GM12878 (cell line): ENCODE measurements at regions not wholly inside any gene's neighbourhood (a gene's known extent, or its start where the extent isn't known, plus 50 kb on each side); places are given as distances from the start of the nearest gene placed in this dataset.

Experiments
- ATAC-seq: fragments of 200-7000 bp; cut with Tn5 transposase; 3 replicates; pipeline ENCODE4 v1.9.1; 2020; ENCODE audit warnings: mild to moderate bottlenecking, moderate library complexity
- BruUV-seq: library from RNA; stranded (reverse); fragments of 400-500 nt; replicated peaks from 2 replicates; lab custom pipeline; 2021; lab: Mats Ljungman, UMichigan
- CTCF ChIA-PET: fragments of 300-600 bp; sonication (Branson Sonifier 250); formaldehyde crosslinking; extraction: SDS; loops from one replicate; lab custom pipeline; 2021; ENCODE audit warnings: inconsistent platforms; lab: Yijun Ruan, JAX
- POLR2A ChIA-PET: fragments of 350-600 bp; formaldehyde crosslinking; extraction: SDS; loops from one replicate; lab custom pipeline; 2021; ENCODE audit warnings: inconsistent platforms; lab: Charles Lee
- RAD21 ChIA-PET: fragments of 300-600 bp; sonication (Branson Sonifier 250); formaldehyde crosslinking; loops from one replicate; lab custom pipeline; 2023; ENCODE audit warnings: antibody characterized with exemption; ENCODE audit not compliant: unreplicated experiment; lab: Charles Lee
- SMC1A ChIA-PET: fragments of 300-600 bp; sonication (Branson Sonifier 250); formaldehyde crosslinking; loops from one replicate; lab custom pipeline; 2023; ENCODE audit not compliant: unreplicated experiment, uncharacterized antibody; lab: Charles Lee
- DNase-seq: peaks from one replicate; pipeline ENCODE4 v3.0.0-alpha.2; 2011; ENCODE audit warnings: low read depth, low spot score
- FAIRE-seq: peaks from 3 replicates; lab custom pipeline; 2011; peaks lifted over from hg19 to GRCh38; lab: Jason Lieb, UNC
- H2AFZ ChIP-seq: 2 replicates; pipeline ENCODE4 v1.6.0; 2011; ENCODE audit warnings: low read depth, low read length, control low read depth; ENCODE audit not compliant: control insufficient read depth
- H3K27ac ChIP-seq: 2 replicates; pipeline ENCODE4 v1.5.1; 2011; ENCODE audit warnings: control low read depth; ENCODE audit not compliant: control insufficient read depth, insufficient read depth
- H3K27me3 ChIP-seq, 2 experiments: replicated peaks in 1 of 2; 2 replicates each; pipeline versions ENCODE4 v1.6.0 to v1.6.1; 2011; ENCODE audit warnings: low read length in 1 of 2; ENCODE audit not compliant: control insufficient read depth in 2 of 2, insufficient read depth in 2 of 2
- H3K36me3 ChIP-seq, 2 experiments: 2 replicates each; pipeline ENCODE4 v1.5.1; 2011; ENCODE audit warnings: low read length in 1 of 2; ENCODE audit not compliant: control insufficient read depth in 2 of 2, insufficient read depth in 2 of 2
- H3K4me1 ChIP-seq: 2 replicates; pipeline ENCODE4 v1.6.1; 2011; ENCODE audit warnings: mild to moderate bottlenecking, low read length, moderate library complexity, mixed read lengths; ENCODE audit not compliant: control insufficient read depth, insufficient read depth
- H3K4me2 ChIP-seq: 2 replicates; pipeline ENCODE4 v1.6.0; 2011; ENCODE audit warnings: control low read depth; ENCODE audit not compliant: control insufficient read depth, insufficient read depth
- H3K4me3 ChIP-seq: fragments of 200-600 bp; sonication (generic); 2 replicates; pipeline ENCODE4 v1.5.1; 2016
- H3K79me2 ChIP-seq: 2 replicates; pipeline ENCODE4 v1.6.0; 2011; ENCODE audit warnings: low read length; ENCODE audit not compliant: control insufficient read depth, insufficient read depth
- H3K9ac ChIP-seq: 2 replicates; pipeline ENCODE4 v1.8.0; 2011; ENCODE audit warnings: low read length, control low read depth, mixed read lengths; ENCODE audit not compliant: control insufficient read depth, insufficient read depth
- H3K9me3 ChIP-seq: replicated peaks from 3 replicates; pipeline ENCODE4 v1.5.1; 2011; ENCODE audit warnings: mild to moderate bottlenecking, low read length; ENCODE audit not compliant: control insufficient read depth, insufficient read depth
- H4K20me1 ChIP-seq: 2 replicates; pipeline ENCODE4 v1.6.0; 2011; ENCODE audit not compliant: control insufficient read depth, insufficient read depth
- ASH2L ChIP-seq: fragments of 300-600, 200-600 bp; sonication (generic); IDR thresholded peaks from 2 replicates; pipeline ENCODE4 v1.6.1; 2017; ENCODE audit warnings: low read depth, mild to moderate bottlenecking, borderline replicate concordance
- CBFB ChIP-seq: IDR thresholded peaks from 2 replicates; pipeline ENCODE4 v1.6.1; 2016; ENCODE audit warnings: antibody characterized with exemption, low read depth
- CREM ChIP-seq: IDR thresholded peaks from 2 replicates; pipeline ENCODE4 v1.6.1; 2014; ENCODE audit warnings: antibody characterized with exemption, low read depth
- EZH2 ChIP-seq: IDR thresholded peaks from 2 replicates; pipeline ENCODE4 v1.6.1; 2012; ENCODE audit warnings: low read depth, mild to moderate bottlenecking, control low read depth, inconsistent platforms, low read length, borderline replicate concordance; ENCODE audit not compliant: control insufficient read depth
- FOS ChIP-seq: IDR thresholded peaks from 3 replicates; pipeline ENCODE4 v1.6.1; 2011; ENCODE audit warnings: borderline replicate concordance; ENCODE audit not compliant: insufficient read length; ENCODE audit errors: extremely low read depth
- HCFC1 ChIP-seq: fragments of 150-350 bp; IDR thresholded peaks from 2 replicates; pipeline ENCODE4 v1.6.1; 2014; ENCODE audit warnings: low read length
- MTA3 ChIP-seq: IDR thresholded peaks from 2 replicates; pipeline ENCODE4 v1.6.1; 2012; ENCODE audit warnings: low read length, inconsistent platforms, borderline replicate concordance
- MYB ChIP-seq: fragments of 150-350 bp; IDR thresholded peaks from 2 replicates; pipeline ENCODE4 v1.6.1; 2014; ENCODE audit warnings: mild to moderate bottlenecking, low read depth, low read length, borderline replicate concordance
- NR2C1 ChIP-seq: fragments of 450-650 bp; IDR thresholded peaks from 2 replicates; pipeline ENCODE4 v1.6.1; 2017; ENCODE audit warnings: antibody characterized with exemption, mild to moderate bottlenecking, moderate library complexity
- POLR2AphosphoS2 ChIP-seq: IDR thresholded peaks from 2 replicates; pipeline ENCODE4 v1.6.1; 2011; ENCODE audit warnings: low read depth, mild to moderate bottlenecking, low read length, improper control_type of control experiment, moderate library complexity
- POLR2AphosphoS5 ChIP-seq: IDR thresholded peaks from 2 replicates; pipeline ENCODE4 v1.6.1; 2011; ENCODE audit warnings: mild to moderate bottlenecking, low read length, inconsistent platforms
- SMARCA5 ChIP-seq: fragments of 450-650 bp; IDR thresholded peaks from 2 replicates; pipeline ENCODE4 v1.6.1; 2017; ENCODE audit warnings: mild to moderate bottlenecking
- SREBF2 ChIP-seq: IDR thresholded peaks from 2 replicates; pipeline ENCODE4 v1.6.1; 2012; ENCODE audit warnings: mild to moderate bottlenecking, low read length
- STAT3 ChIP-seq: IDR thresholded peaks from 2 replicates; pipeline ENCODE4 v1.6.1; 2011; ENCODE audit warnings: low read depth, low read length, improper control_type of control experiment
- ZNF24 ChIP-seq: fragments of 450-650 bp; IDR thresholded peaks from 2 replicates; pipeline ENCODE4 v1.6.1; 2017; ENCODE audit warnings: antibody characterized with exemption, mild to moderate bottlenecking
- WGBS: methylation state at CpG from one replicate; pipeline ENCODE4 v1.1.6; 2016; ENCODE audit warnings: low lambda C conversion rate; ENCODE audit not compliant: insufficient replicate concordance, insufficient coverage; ENCODE audit errors: missing lambda C conversion rate; 5-methylcytosine and 5-hydroxymethylcytosine counted together
- in situ Hi-C: fragments of 300-500 bp; cut with MboI; formaldehyde crosslinking; loops from 9 replicates; pipeline ENCODE4 v1.14.3; 2018; ENCODE audit warnings: mixed read lengths
- intact Hi-C: fragments of 100-400 bp; cut with micrococcal nuclease; formaldehyde crosslinking; loops from one replicate; pipeline ENCODE4 v1.14.2; 2022; ENCODE audit not compliant: unreplicated experiment
- TF ChIP-seq, protein P1 (sequence below): fragments of 450-650 bp; IDR thresholded peaks from 2 replicates; pipeline ENCODE4 v1.6.1; 2016; ENCODE audit warnings: mild to moderate bottlenecking
- TF ChIP-seq, protein P2 (sequence below): fragments of 450-650 bp; IDR thresholded peaks from 2 replicates; pipeline ENCODE4 v1.6.1; 2017; ENCODE audit warnings: mild to moderate bottlenecking, low read depth, inconsistent platforms; ENCODE audit not compliant: poor library complexity, severe bottlenecking

DNA sequence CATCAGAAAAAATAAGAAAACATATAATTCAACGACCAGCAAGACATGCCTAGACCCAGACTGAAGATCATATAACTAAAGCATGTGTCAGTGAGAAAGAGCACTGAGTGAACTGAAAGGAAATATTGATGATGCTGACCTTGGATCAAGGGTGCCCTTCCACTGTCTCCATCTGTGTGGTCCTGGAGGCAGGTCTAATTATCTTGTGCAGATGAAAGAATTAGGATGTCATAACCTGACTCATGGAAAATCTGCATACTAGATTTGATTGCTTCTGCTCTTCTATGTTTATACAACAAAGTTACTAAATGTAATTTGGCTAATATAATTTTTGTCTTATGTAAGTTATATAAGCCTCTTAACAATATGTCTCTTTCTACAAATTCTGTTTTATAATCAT, 264.6 kb upstream of the TGFBR2 start:
- RAD21 ChIA-PET = no interaction called here
- whole genome bisulfite sequencing = 0% methylated on average over 1 of the region's 1 CpG
- ATAC-seq (no peak), FAIRE-seq (no peak), DNase-seq (no peak)
- CTCF ChIA-PET = no interaction called here
- H3K4me3 ChIP-seq = no peak overlapping the region
- TF ChIP-seq STAT3 (no peak), FOS (no peak), POLR2AphosphoS5 (no peak), EZH2 (no peak)
- no peaks in the 10 kb centered on the region for H3K36me3 ChIP-seq
- no peaks in the 10 kb centered on the region for H3K9me3 ChIP-seq
- intact Hi-C loops (no loop called here), in situ Hi-C loops (no loop called here)
- no peak overlapping the region for H3K27ac ChIP-seq
- H3K79me2 ChIP-seq = no peaks in the 10 kb centered on the region
- SMC1A ChIA-PET = no interaction called here
- no peak overlapping the region for H3K9ac ChIP-seq
- no peaks in the 10 kb centered on the region for H4K20me1 ChIP-seq
- H3K27me3 ChIP-seq = no peaks in the 10 kb centered on the region
- POLR2A ChIA-PET = no interaction called here
- no peak overlapping the region for H2AFZ ChIP-seq
- no peak overlapping the region for H3K4me2 ChIP-seq
- BruUV-seq = no TSS peak
- H3K4me1 ChIP-seq = no peaks in the 10 kb centered on the region

DNA sequence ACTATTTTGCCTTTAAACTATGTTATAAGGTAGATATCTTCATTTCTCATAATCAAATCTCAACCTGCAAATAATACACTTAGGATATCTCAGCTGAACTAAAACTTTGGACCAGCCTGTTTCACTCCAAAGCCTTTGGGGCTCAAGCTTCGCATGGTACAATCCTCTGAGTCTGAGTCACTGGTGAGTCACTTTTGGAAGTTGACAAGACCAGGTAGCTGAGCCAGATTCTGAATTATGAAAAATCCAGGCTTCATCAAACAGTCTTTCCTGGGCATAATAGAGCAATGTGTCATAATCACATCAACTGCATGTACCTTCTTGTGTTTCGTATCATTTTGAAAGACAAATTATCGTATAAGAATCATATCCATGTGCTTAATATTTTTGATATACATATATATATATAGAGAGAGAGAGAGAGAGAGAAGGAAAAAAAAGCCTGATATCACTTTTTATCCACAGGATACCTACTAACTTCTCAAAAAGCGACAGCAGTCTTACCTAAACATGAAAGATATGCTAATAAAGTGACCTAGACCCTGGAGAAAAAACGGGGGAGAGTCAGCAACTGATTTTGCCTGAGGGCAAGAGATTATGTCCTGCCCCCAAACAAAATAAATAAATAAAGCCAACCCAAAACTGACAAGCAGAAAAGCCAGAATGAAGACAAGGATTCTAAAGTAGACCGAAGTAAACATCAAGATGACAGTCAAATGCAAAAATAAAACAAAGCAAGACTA, 263.9 kb upstream of the TGFBR2 start:
- Histone ChIP-seq H3K36me3 (no peaks in the 10 kb centered on the region), H3K79me2 (no peaks in the 10 kb centered on the region), H3K4me1 (no peaks in the 10 kb centered on the region), H2AFZ (no peak overlapping the region), H3K27me3 (no peaks in the 10 kb centered on the region), H3K4me2 (no peak overlapping the region), H3K9ac (no peak overlapping the region), H3K9me3 (no peaks in the 10 kb centered on the region), H3K4me3 (no peak overlapping the region), H4K20me1 (no peaks in the 10 kb centered on the region), H3K27ac (no peak overlapping the region)
- ChIA-PET SMC1A (no interaction called here), CTCF (no interaction called here), POLR2A (no interaction called here), RAD21 (no interaction called here)
- DNase-seq (no peak), ATAC-seq (no peak), FAIRE-seq (no peak)
- WGBS = 7% methylated on average over 6 of the region's 6 CpGs
- in situ Hi-C loops (no loop called here), intact Hi-C loops (no loop called here)
- BruUV-seq = no TSS peak
- TF ChIP-seq HCFC1 = no peak
- no peak for TF ChIP-seq POLR2AphosphoS2
- no peak for TF ChIP-seq MTA3
- TF ChIP-seq CBFB = no peak
- TF ChIP-seq, protein P1, sequence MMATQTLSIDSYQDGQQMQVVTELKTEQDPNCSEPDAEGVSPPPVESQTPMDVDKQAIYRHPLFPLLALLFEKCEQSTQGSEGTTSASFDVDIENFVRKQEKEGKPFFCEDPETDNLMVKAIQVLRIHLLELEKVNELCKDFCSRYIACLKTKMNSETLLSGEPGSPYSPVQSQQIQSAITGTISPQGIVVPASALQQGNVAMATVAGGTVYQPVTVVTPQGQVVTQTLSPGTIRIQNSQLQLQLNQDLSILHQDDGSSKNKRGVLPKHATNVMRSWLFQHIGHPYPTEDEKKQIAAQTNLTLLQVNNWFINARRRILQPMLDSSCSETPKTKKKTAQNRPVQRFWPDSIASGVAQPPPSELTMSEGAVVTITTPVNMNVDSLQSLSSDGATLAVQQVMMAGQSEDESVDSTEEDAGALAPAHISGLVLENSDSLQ = no peak
- TF ChIP-seq, protein P2, sequence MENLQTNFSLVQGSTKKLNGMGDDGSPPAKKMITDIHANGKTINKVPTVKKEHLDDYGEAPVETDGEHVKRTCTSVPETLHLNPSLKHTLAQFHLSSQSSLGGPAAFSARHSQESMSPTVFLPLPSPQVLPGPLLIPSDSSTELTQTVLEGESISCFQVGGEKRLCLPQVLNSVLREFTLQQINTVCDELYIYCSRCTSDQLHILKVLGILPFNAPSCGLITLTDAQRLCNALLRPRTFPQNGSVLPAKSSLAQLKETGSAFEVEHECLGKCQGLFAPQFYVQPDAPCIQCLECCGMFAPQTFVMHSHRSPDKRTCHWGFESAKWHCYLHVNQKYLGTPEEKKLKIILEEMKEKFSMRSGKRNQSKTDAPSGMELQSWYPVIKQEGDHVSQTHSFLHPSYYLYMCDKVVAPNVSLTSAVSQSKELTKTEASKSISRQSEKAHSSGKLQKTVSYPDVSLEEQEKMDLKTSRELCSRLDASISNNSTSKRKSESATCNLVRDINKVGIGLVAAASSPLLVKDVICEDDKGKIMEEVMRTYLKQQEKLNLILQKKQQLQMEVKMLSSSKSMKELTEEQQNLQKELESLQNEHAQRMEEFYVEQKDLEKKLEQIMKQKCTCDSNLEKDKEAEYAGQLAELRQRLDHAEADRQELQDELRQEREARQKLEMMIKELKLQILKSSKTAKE = no peak
- TF ChIP-seq ASH2L = no peak
- no peak for TF ChIP-seq CREM
- TF ChIP-seq SREBF2 = no peak
- no peak for TF ChIP-seq SMARCA5
- TF ChIP-seq ZNF24 = no peak
- TF ChIP-seq MYB = no peak
- TF ChIP-seq NR2C1 = no peak
